Endothelial cell of umbilical vein (primary cell): ENCODE measurements at regions not wholly inside any gene's neighbourhood (a gene's known extent, or its start where the extent isn't known, plus 50 kb on each side); places are given as distances from the start of the nearest gene placed in this dataset.

ENCODE experiments used
- BruUV-seq: library from RNA; stranded (reverse); fragments of 400-500 nt; replicated peaks from 2 replicates; lab custom pipeline; 2021; lab: Mats Ljungman, UMichigan
- CTCF ChIA-PET: fragments of 300-600, 350-600 bp; sonication (Branson Sonifier 250); formaldehyde crosslinking; loops from one replicate; lab custom pipeline; 2021; ENCODE audit warnings: antibody characterized with exemption, inconsistent platforms; lab: Charles Lee
- POLR2A ChIA-PET: fragments of 300-600, 350-600 bp; sonication (Branson Sonifier 250); formaldehyde crosslinking; loops from one replicate; lab custom pipeline; 2021; ENCODE audit warnings: antibody characterized with exemption, inconsistent platforms; lab: Charles Lee
- DNase-seq: peaks from one replicate; pipeline ENCODE4 v3.0.0-alpha.2; 2011; ENCODE audit warnings: low read depth, low spot score
- FAIRE-seq: peaks from 2 replicates; lab custom pipeline; 2011; peaks lifted over from hg19 to GRCh38; lab: Jason Lieb, UNC
- H2AFZ ChIP-seq: 2 replicates; pipeline ENCODE4 v1.6.0; 2012; ENCODE audit warnings: low read depth, low read length, control low read depth, inconsistent platforms
- H3K27ac ChIP-seq: 2 replicates; pipeline ENCODE4 v1.5.1; 2011; ENCODE audit warnings: low read depth, mild to moderate bottlenecking, control low read depth, low read length, moderate library complexity; ENCODE audit not compliant: insufficient read depth
- H3K27me3 ChIP-seq, 2 experiments: 2 replicates each; pipeline versions ENCODE4 v1.6.0 to v1.6.1; 2011; ENCODE audit warnings: low read length in 2 of 2, mixed read lengths in 1 of 2; ENCODE audit not compliant: control insufficient read depth in 2 of 2, insufficient read depth in 2 of 2
- H3K36me3 ChIP-seq, 2 experiments: 2 replicates in 1 of 2; 3 replicates in 1 of 2; pipeline ENCODE4 v1.5.1; 2011; ENCODE audit warnings: low read length in 2 of 2, mild to moderate bottlenecking in 1 of 2, moderate library complexity in 1 of 2; ENCODE audit not compliant: control insufficient read depth in 2 of 2, insufficient read depth in 2 of 2; ENCODE audit errors: extremely low read depth in 1 of 2
- H3K4me1 ChIP-seq: 3 replicates; pipeline ENCODE4 v1.5.1; 2011; ENCODE audit warnings: mild to moderate bottlenecking, low read length; ENCODE audit not compliant: control insufficient read depth, insufficient read depth; ENCODE audit errors: extremely low read depth
- H3K4me2 ChIP-seq: 2 replicates; pipeline ENCODE4 v1.6.1; 2011; ENCODE audit warnings: low read length, control low read depth, mixed read lengths; ENCODE audit not compliant: insufficient read depth
- H3K4me3 ChIP-seq, 3 experiments: fragments of 200-600 bp in 1 of 3; sonication (generic), shearing (Covaris generic) in 1 of 3; replicated peaks in 1 of 3; 2 replicates each; pipeline ENCODE4 v1.5.1; 2011 to 2016; ENCODE audit warnings: control low read depth in 3 of 3, low read length in 3 of 3, mild to moderate bottlenecking in 2 of 3, inconsistent platforms in 1 of 3, low read depth in 1 of 3, moderate library complexity in 1 of 3; ENCODE audit not compliant: insufficient read depth in 1 of 3
- H3K79me2 ChIP-seq: 2 replicates; pipeline ENCODE4 v1.6.0; 2012; ENCODE audit warnings: low read length, inconsistent platforms; ENCODE audit not compliant: control insufficient read depth, insufficient read depth
- H3K9ac ChIP-seq: replicated peaks from 2 replicates; pipeline ENCODE3; 2011; ENCODE audit warnings: low read length, control low read depth; ENCODE audit not compliant: insufficient read depth; ENCODE audit errors: extremely low read depth
- H3K9me1 ChIP-seq: replicated peaks from 3 replicates; pipeline ENCODE4 v1.6.0; 2011; ENCODE audit warnings: mild to moderate bottlenecking, low read length; ENCODE audit not compliant: control insufficient read depth, insufficient read depth; ENCODE audit errors: extremely low read depth
- H3K9me3 ChIP-seq: replicated peaks from 2 replicates; pipeline ENCODE4 v1.5.1; 2012; ENCODE audit warnings: low read length, inconsistent platforms; ENCODE audit not compliant: control insufficient read depth, insufficient read depth
- H4K20me1 ChIP-seq: replicated peaks from 2 replicates; pipeline ENCODE3; 2011; ENCODE audit warnings: mild to moderate bottlenecking, low read length; ENCODE audit not compliant: control insufficient read depth, insufficient read depth; ENCODE audit errors: extremely low read depth
- EZH2 ChIP-seq: IDR thresholded peaks from 2 replicates; pipeline ENCODE4 v1.6.1; 2012; ENCODE audit warnings: borderline replicate concordance, low read depth, mild to moderate bottlenecking, moderate library complexity, low read length, inconsistent platforms; ENCODE audit not compliant: severe bottlenecking
- FOS ChIP-seq: IDR thresholded peaks from 2 replicates; pipeline ENCODE4 v1.6.1; 2011; ENCODE audit warnings: mild to moderate bottlenecking, low read length, moderate library complexity, borderline replicate concordance; ENCODE audit not compliant: insufficient read depth
- GATA2 ChIP-seq: IDR thresholded peaks from 2 replicates; pipeline ENCODE4 v1.7.0; 2011; ENCODE audit warnings: low read depth, mild to moderate bottlenecking, moderate library complexity, mixed read lengths, low read length; ENCODE audit not compliant: insufficient read length, insufficient read depth
- JUN ChIP-seq: IDR thresholded peaks from 2 replicates; pipeline ENCODE4 v1.6.1; 2011; ENCODE audit warnings: borderline replicate concordance, low read depth; ENCODE audit not compliant: insufficient read length, insufficient read depth
- POLR2A ChIP-seq: IDR thresholded peaks from 2 replicates; pipeline ENCODE4 v1.6.1; 2012; ENCODE audit warnings: low read depth, mild to moderate bottlenecking, control low read depth, low read length
- POLR2AphosphoS5 ChIP-seq: IDR thresholded peaks from 2 replicates; pipeline ENCODE4 v1.6.1; 2012; ENCODE audit warnings: low read depth, mild to moderate bottlenecking, control low read depth, low read length, moderate library complexity; ENCODE audit not compliant: insufficient read depth
- dilution Hi-C: fragments of 300-500 bp; cut with MboI; formaldehyde crosslinking; loops from one replicate; pipeline ENCODE4 v1.15.0; 2019; ENCODE audit warnings: low sequenced_read_pairs; ENCODE audit not compliant: extremely low pct_ligation_motif_present
- intact Hi-C: fragments of 100-400 bp; cut with micrococcal nuclease; formaldehyde crosslinking; loops from one replicate; pipeline ENCODE4 v1.10.0; 2022
- TF ChIP-seq, protein P1 (sequence below): IDR thresholded peaks from 2 replicates; pipeline ENCODE4 v1.6.1; 2011; ENCODE audit not compliant: insufficient read depth, insufficient read length
- TF ChIP-seq, protein P2 (sequence below), 2 donors: IDR thresholded peaks; 1 replicate in 1 of 2; 2 replicates in 1 of 2; pipeline ENCODE4 v1.5.1; 2011; ENCODE audit warnings: low read length in 2 of 2, mild to moderate bottlenecking in 2 of 2, moderate library complexity in 2 of 2, control low read depth in 1 of 2, inconsistent platforms in 1 of 2, low read depth in 1 of 2; ENCODE audit not compliant: insufficient read depth in 1 of 2; ENCODE audit errors: extremely low read depth in 1 of 2

DNA sequence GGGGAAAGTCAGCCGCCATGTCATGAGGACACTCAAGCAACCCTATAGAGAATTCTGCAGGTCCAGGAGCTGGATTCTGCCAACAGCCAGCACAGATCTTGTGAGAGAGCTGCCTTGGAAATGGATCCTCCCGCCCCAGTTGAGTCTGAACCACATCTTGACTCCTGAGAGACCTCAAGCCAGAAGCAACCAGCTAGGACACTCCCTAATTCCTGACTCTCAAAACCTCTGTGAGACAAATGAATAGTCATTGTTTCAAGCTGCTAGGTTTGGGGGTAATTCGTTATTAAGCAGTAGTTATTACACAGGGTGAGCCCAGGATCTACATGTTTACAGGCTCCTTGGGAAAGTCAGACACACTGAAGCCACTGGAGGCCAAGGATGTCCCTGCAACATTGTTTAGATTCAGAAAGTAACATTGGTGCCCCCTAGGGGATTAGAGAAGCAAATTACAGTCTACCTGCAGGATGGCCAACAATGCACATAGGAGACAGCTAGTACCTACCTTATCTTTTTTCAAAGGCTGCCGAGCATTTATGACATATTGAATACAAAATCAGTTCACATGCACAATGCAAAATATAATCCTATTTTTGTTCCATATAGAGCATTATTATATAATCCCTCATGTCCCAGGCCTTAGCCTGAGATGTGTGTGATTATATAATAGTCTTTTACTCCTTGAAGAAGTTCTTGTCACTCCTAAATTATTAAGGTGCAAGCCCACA, 57.9 kb upstream of the FICD start:
- Histone ChIP-seq H3K27ac (no peak overlapping the region), H3K9ac (no peak overlapping the region), H3K79me2 (no peaks in the 10 kb centered on the region), H4K20me1 (no peaks in the 10 kb centered on the region), H3K27me3 (no peaks in the 10 kb centered on the region), H3K9me1 (no peaks in the 10 kb centered on the region), H3K4me1 (no peaks in the 10 kb centered on the region), H3K36me3 (no peaks in the 10 kb centered on the region), H3K9me3 (no peaks in the 10 kb centered on the region), H3K4me2 (no peak overlapping the region), H3K4me3 (no peak overlapping the region), H2AFZ (no peak overlapping the region)
- ChIA-PET POLR2A (no interaction called here), CTCF (interaction anchor here (0.6 to 3.4 kb wide), 23 partner anchors 9 to 565 kb away, joined by 3 to 29 read pairs (median 4); partner anchors contain the start of gene WSCD2)
- DNase-seq: peak; percentile 51
- BruUV-seq: no TSS peak
- intact Hi-C loops (loop anchor here (1.0 to 5.0 kb wide), 6 partner anchors 155 to 539 kb away; no protein-coding TSS in a partner anchor), dilution Hi-C loops (no loop called here)
- TF ChIP-seq FOS: no peak
- TF ChIP-seq, protein P1, sequence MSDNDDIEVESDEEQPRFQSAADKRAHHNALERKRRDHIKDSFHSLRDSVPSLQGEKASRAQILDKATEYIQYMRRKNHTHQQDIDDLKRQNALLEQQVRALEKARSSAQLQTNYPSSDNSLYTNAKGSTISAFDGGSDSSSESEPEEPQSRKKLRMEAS: no peak
- TF ChIP-seq POLR2AphosphoS5: no peak
- no peak for TF ChIP-seq POLR2A
- TF ChIP-seq GATA2: no peak
- TF ChIP-seq, protein P2, sequence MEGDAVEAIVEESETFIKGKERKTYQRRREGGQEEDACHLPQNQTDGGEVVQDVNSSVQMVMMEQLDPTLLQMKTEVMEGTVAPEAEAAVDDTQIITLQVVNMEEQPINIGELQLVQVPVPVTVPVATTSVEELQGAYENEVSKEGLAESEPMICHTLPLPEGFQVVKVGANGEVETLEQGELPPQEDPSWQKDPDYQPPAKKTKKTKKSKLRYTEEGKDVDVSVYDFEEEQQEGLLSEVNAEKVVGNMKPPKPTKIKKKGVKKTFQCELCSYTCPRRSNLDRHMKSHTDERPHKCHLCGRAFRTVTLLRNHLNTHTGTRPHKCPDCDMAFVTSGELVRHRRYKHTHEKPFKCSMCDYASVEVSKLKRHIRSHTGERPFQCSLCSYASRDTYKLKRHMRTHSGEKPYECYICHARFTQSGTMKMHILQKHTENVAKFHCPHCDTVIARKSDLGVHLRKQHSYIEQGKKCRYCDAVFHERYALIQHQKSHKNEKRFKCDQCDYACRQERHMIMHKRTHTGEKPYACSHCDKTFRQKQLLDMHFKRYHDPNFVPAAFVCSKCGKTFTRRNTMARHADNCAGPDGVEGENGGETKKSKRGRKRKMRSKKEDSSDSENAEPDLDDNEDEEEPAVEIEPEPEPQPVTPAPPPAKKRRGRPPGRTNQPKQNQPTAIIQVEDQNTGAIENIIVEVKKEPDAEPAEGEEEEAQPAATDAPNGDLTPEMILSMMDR (IDR thresholded peaks at IDR 0.05; ENCODE audit: extremely low read depth in 1 of 2, insufficient read depth in 1 of 2, low read depth in 1 of 2, low read length in 2 of 2): peak; percentile 57 to 65
- no peak for TF ChIP-seq EZH2
- no peak for TF ChIP-seq JUN
- peak; percentile 83 for FAIRE-seq
